K562 (cell line): ENCODE measurements at regions not wholly inside any gene's neighbourhood (a gene's known extent, or its start where the extent isn't known, plus 50 kb on each side); places are given as distances from the start of the nearest gene placed in this dataset.

Experiments
- ATAC-seq: fragments of 200-7000 bp; cut with Tn5 transposase; 3 replicates; pipeline ENCODE4 v1.9.1; 2020; ENCODE audit warnings: moderate library complexity
- BruUV-seq: library from RNA; stranded (reverse); fragments of 400-500 nt; replicated peaks from 2 replicates; lab custom pipeline; 2021; lab: Mats Ljungman, UMichigan
- CTCF ChIA-PET: fragments of 300-600 bp; formaldehyde crosslinking; extraction: SDS; loops from one replicate; lab custom pipeline; 2021; ENCODE audit warnings: low intra/inter-chr PET ratio; lab: Yijun Ruan, JAX
- POLR2A ChIA-PET: fragments of 300-600, 350-650 bp; sonication (Branson Sonifier 250); formaldehyde crosslinking; extraction: SDS; loops from one replicate; lab custom pipeline; 2021; ENCODE audit warnings: antibody characterized with exemption, inconsistent platforms; lab: Yijun Ruan, JAX
- DNase-seq, 4 experiments: peaks; one replicate each; pipeline versions ENCODE4 v3.0.0 to v3.0.0-alpha.2; 2011 to 2018; ENCODE audit warnings: low spot score in 3 of 4, mixed read lengths in 3 of 4; ENCODE audit errors: extremely low read depth in 1 of 4
- FAIRE-seq: peaks from 2 replicates; lab custom pipeline; 2011; peaks lifted over from hg19 to GRCh38; lab: Jason Lieb, UNC
- H2AFZ ChIP-seq: 2 replicates; pipeline ENCODE4 v1.6.0; 2011; ENCODE audit warnings: low read depth, low read length, control low read depth, inconsistent platforms
- H3K27ac ChIP-seq: fragments of 200-600 bp; 3 replicates; pipeline ENCODE4 v1.8.0; 2011; ENCODE audit warnings: low read depth, mild to moderate bottlenecking, control low read depth, inconsistent platforms, low read length, moderate library complexity, mixed read lengths; ENCODE audit errors: extremely low read depth
- H3K27me3 ChIP-seq, 2 experiments: fragments of 300-600 bp in 1 of 2; 2 replicates in 1 of 2; 3 replicates in 1 of 2; pipeline versions ENCODE4 v1.6.0 to v1.8.0; 2011; ENCODE audit warnings: inconsistent platforms in 2 of 2, low read length in 2 of 2, mild to moderate bottlenecking in 1 of 2, mixed read lengths in 1 of 2, moderate library complexity in 1 of 2; ENCODE audit not compliant: control insufficient read depth in 2 of 2, insufficient read depth in 2 of 2
- H3K36me3 ChIP-seq: fragments of 300-600 bp; 3 replicates; pipeline ENCODE4 v1.8.0; 2011; ENCODE audit warnings: mild to moderate bottlenecking, low read length, inconsistent platforms; ENCODE audit not compliant: control insufficient read depth, insufficient read depth
- H3K4me1 ChIP-seq, 2 experiments: fragments of 200-600 bp in 1 of 2; replicated peaks in 1 of 2; 2 replicates in 1 of 2; 3 replicates in 1 of 2; pipeline versions ENCODE4 v1.5.1 to v1.8.0; 2011; ENCODE audit warnings: inconsistent platforms in 2 of 2, low read length in 2 of 2, mild to moderate bottlenecking in 1 of 2, mixed read lengths in 1 of 2, moderate library complexity in 1 of 2; ENCODE audit not compliant: control insufficient read depth in 2 of 2, insufficient read depth in 2 of 2
- H3K4me2 ChIP-seq: 2 replicates; pipeline ENCODE4 v1.6.1; 2011; ENCODE audit warnings: low read length, control low read depth, inconsistent platforms, mixed read lengths; ENCODE audit not compliant: insufficient read depth
- H3K4me3 ChIP-seq: fragments of 200-600 bp; sonication (generic), shearing (Covaris generic); 2 replicates; pipeline ENCODE4 v1.5.1; 2016; ENCODE audit warnings: control low read depth, inconsistent platforms
- H3K79me2 ChIP-seq: fragments of 200-600 bp; 3 replicates; pipeline ENCODE4 v1.8.0; 2011; ENCODE audit warnings: low read length, inconsistent platforms; ENCODE audit not compliant: control insufficient read depth, insufficient read depth
- H3K9ac ChIP-seq, 2 experiments: 2 replicates each; pipeline versions ENCODE4 v1.6.0 to v1.6.1; 2011; ENCODE audit warnings: low read depth in 2 of 2, low read length in 2 of 2, control low read depth in 1 of 2, inconsistent platforms in 1 of 2, mild to moderate bottlenecking in 1 of 2, mixed read lengths in 1 of 2; ENCODE audit not compliant: insufficient read depth in 1 of 2
- H3K9me1 ChIP-seq: one replicate; pipeline ENCODE4 v1.6.0; 2011; ENCODE audit warnings: inconsistent platforms, mild to moderate bottlenecking, low read length, moderate library complexity; ENCODE audit not compliant: control insufficient read depth, insufficient read depth
- H3K9me3 ChIP-seq: replicated peaks from 2 replicates; pipeline ENCODE4 v1.5.1; 2011; ENCODE audit warnings: low read depth, low read length, inconsistent platforms; ENCODE audit not compliant: control insufficient read depth, insufficient read depth
- H4K20me1 ChIP-seq: replicated peaks from 2 replicates; pipeline ENCODE4 v1.6.1; 2011; ENCODE audit warnings: low read length, inconsistent platforms, mixed read lengths; ENCODE audit not compliant: control insufficient read depth, insufficient read depth
- CEBPB ChIP-seq: fragments of 450-650 bp; IDR thresholded peaks from 2 replicates; pipeline ENCODE4 v1.6.1; 2016; ENCODE audit warnings: missing genetic modification characterization, missing compliant biosample characterization
- CEBPG ChIP-seq, 3 experiments: fragments of 200-800 bp in 1 of 3; sonication (Bioruptor generic) in 1 of 3; sonication (generic) in 1 of 3; formaldehyde crosslinking in 1 of 3; IDR thresholded peaks in 2 of 3; conservative IDR thresholded peaks in 1 of 3; 2 replicates each; pipeline versions ENCODE4 v1.6.1 to v1.8.0; 2016 to 2022; ENCODE audit warnings: missing compliant biosample characterization in 2 of 3, missing genetic modification characterization in 2 of 3, mild to moderate bottlenecking in 1 of 3, missing genetic modification reagents in 1 of 3
- ILK ChIP-seq: fragments of 450-650 bp; IDR thresholded peaks from 2 replicates; pipeline ENCODE4 v1.6.1; 2016; ENCODE audit warnings: missing genetic modification characterization, low read depth, mild to moderate bottlenecking, missing compliant biosample characterization, moderate library complexity, borderline replicate concordance
- MYNN ChIP-seq, 2 experiments: sonication (generic); formaldehyde crosslinking in 1 of 2; IDR thresholded peaks; 2 replicates each; pipeline versions ENCODE4 v1.5.0 to v1.6.1; 2016 to 2020; ENCODE audit warnings: antibody characterized with exemption in 1 of 2, missing genetic modification reagents in 1 of 2
- NCOA6 ChIP-seq: fragments of 450-650 bp; IDR thresholded peaks from 2 replicates; pipeline ENCODE4 v1.6.1; 2017; ENCODE audit warnings: mild to moderate bottlenecking
- NCOR1 ChIP-seq: fragments of 450-650 bp; IDR thresholded peaks from 2 replicates; pipeline ENCODE4 v1.6.1; 2016; ENCODE audit warnings: mild to moderate bottlenecking, moderate library complexity
- PML ChIP-seq: IDR thresholded peaks from 2 replicates; pipeline ENCODE4 v1.6.1; 2012; ENCODE audit warnings: low read length, inconsistent platforms
- RBFOX2 ChIP-seq: fragments of 200-400 bp; formaldehyde crosslinking; IDR thresholded peaks from 2 replicates; pipeline ENCODE4 v1.6.1; 2017; ENCODE audit warnings: low read depth, mild to moderate bottlenecking, low read length, moderate library complexity
- SNIP1 ChIP-seq: fragments of 450-650 bp; IDR thresholded peaks from 2 replicates; pipeline ENCODE4 v1.7.1; 2017; ENCODE audit warnings: low read depth, mild to moderate bottlenecking
- STAT6 ChIP-seq: sonication (generic); formaldehyde crosslinking; IDR thresholded peaks from 2 replicates; pipeline ENCODE4 v1.8.1; 2023; ENCODE audit warnings: mild to moderate bottlenecking, missing genetic modification reagents
- THRA ChIP-seq: fragments of 450-650 bp; IDR thresholded peaks from 2 replicates; pipeline ENCODE4 v1.6.1; 2017; ENCODE audit warnings: mild to moderate bottlenecking, moderate library complexity
- ZNF24 ChIP-seq: fragments of 450-650 bp; IDR thresholded peaks from 2 replicates; pipeline ENCODE4 v1.6.1; 2016
- ZNF551 ChIP-seq: fragments of 250-450 bp; sonication (Bioruptor Pico); IDR thresholded peaks from 2 replicates; pipeline ENCODE4 v1.5.0; 2021; ENCODE audit warnings: mild to moderate bottlenecking, moderate library complexity
- ZNF77 ChIP-seq: fragments of 250-450 bp; sonication (Bioruptor Pico); IDR thresholded peaks from 2 replicates; pipeline ENCODE4 v1.5.0; 2020
- ZNF778 ChIP-seq: fragments of 450-650 bp; formaldehyde crosslinking; IDR thresholded peaks from 2 replicates; pipeline ENCODE4 v1.4.0; 2020; ENCODE audit warnings: mild to moderate bottlenecking, moderate library complexity
- in situ Hi-C: fragments of 300-500 bp; cut with MboI; formaldehyde crosslinking; loops from 4 replicates; pipeline ENCODE4 v1.15.0; 2018; ENCODE audit warnings: inconsistent platforms, mixed read lengths
- intact Hi-C: fragments of 100-400 bp; cut with micrococcal nuclease; formaldehyde crosslinking; loops from 2 replicates; pipeline ENCODE4 v1.14.2; 2022

- TF ChIP-seq CEBPG (CRISPR knock-in tag; IDR thresholded peaks at IDR 0.05) (no peak), CEBPG (tag; conservative IDR thresholded peaks at IDR 0.05 in 1 of 2, IDR thresholded peaks at IDR 0.05 in 1 of 2) (no peak), MYNN (IDR thresholded peaks at IDR 0.05) (no peak), MYNN (CRISPR knock-in tag; IDR thresholded peaks at IDR 0.05) (no peak), CEBPB (tag) (no peak)
These were observed 282.7 kb upstream of the PLET1 start (continued) for GRCh38 chr11:112543390-112543789.

GRCh38 chr11:112548641-112549040, 288.0 kb upstream of the PLET1 start:
- intact Hi-C loops, result no loop called here
- Histone ChIP-seq H3K9me1 (no peaks in the 10 kb centered on the region), H3K9ac (no peak overlapping the region), H3K36me3 (no peaks in the 10 kb centered on the region), H3K4me1 (no peaks in the 10 kb centered on the region), H3K27ac (no peak overlapping the region), H3K27me3 (peaks cover 2 to 4% of the 10 kb centered on the region in 2 experiments; a peak in 1 of 5 replicates), H3K4me3 (no peak overlapping the region), H3K4me2 (no peak overlapping the region), H4K20me1 (no peaks in the 10 kb centered on the region), H3K79me2 (no peaks in the 10 kb centered on the region), H3K9me3 (no peaks in the 10 kb centered on the region), H2AFZ (no peak overlapping the region)
- DNase-seq, result no peak
- ChIA-PET POLR2A (interaction anchor here (0.6 kb wide), 1 partner anchor 209 kb away, joined by 3 read pairs; no protein-coding TSS in a partner anchor), CTCF (no interaction called here)
- no peak for FAIRE-seq
- no peak for ATAC-seq
- in situ Hi-C loops, result no loop called here
- TF ChIP-seq THRA (no peak), ZNF24 (no peak), STAT6 (CRISPR knock-in tag) (no peak), SNIP1 (no peak), ILK (tag) (no peak), RBFOX2 (no peak), ZNF778 (CRISPR knock-in tag) (no peak), PML (no peak), NCOA6 (no peak), ZNF551 (CRISPR knock-in tag) (no peak), NCOR1 (no peak), ZNF77 (no peak)
- BruUV-seq, result no TSS peak
